Chondrocyte (in vitro differentiated cells): ENCODE measurements at regions not wholly inside any gene's neighbourhood (a gene's known extent, or its start where the extent isn't known, plus 50 kb on each side); places are given as distances from the start of the nearest gene placed in this dataset.
A peak's percentile ranks its signal among the peaks of the same experiment; 100 is the strongest.

Experiments used
- DNase-seq: peaks from one replicate; pipeline ENCODE4 v3.0.0; 2021; ENCODE audit warnings: mixed read lengths, low spot score
- H3K27ac Mint-ChIP-seq: one replicate; pipeline ENCODE4 v1.8.0; 2021; ENCODE audit warnings: mild to moderate bottlenecking, moderate library complexity, mixed read lengths; ENCODE audit not compliant: unreplicated experiment
- H3K27me3 Mint-ChIP-seq: 2 replicates; pipeline ENCODE4 v1.8.0; 2021; ENCODE audit warnings: low read depth, mixed read lengths
- H3K36me3 Mint-ChIP-seq: 2 replicates; pipeline ENCODE4 v1.8.0; 2021; ENCODE audit warnings: low read depth, mixed read lengths
- H3K4me1 Mint-ChIP-seq: 2 replicates; pipeline ENCODE4 v1.8.0; 2021; ENCODE audit warnings: low read depth, mild to moderate bottlenecking, mixed read lengths
- H3K4me3 Mint-ChIP-seq: one replicate; pipeline ENCODE4 v1.8.0; 2021; ENCODE audit warnings: mild to moderate bottlenecking, moderate library complexity, mixed read lengths; ENCODE audit not compliant: unreplicated experiment
- H3K9me3 Mint-ChIP-seq: 2 replicates; pipeline ENCODE4 v1.8.0; 2021; ENCODE audit warnings: low read depth, mixed read lengths
- CTCF ChIP-seq: fragments of 200-600 bp; sonication (generic); IDR thresholded peaks from 2 replicates; pipeline ENCODE4 v1.5.0; 2021; ENCODE audit warnings: antibody characterized with exemption, mild to moderate bottlenecking, moderate library complexity

GRCh38 chr6:111982681-111983080, 71.2 kb upstream of the CCN6 start:
- Mint-ChIP-seq H3K36me3 (no peaks in the 10 kb centered on the region), H3K4me1 (peaks cover 25% of the 10 kb centered on the region), H3K27me3 (no peaks in the 10 kb centered on the region), H3K9me3 (no peaks in the 10 kb centered on the region), H3K4me3 (no peak overlapping the region), H3K27ac (no peak overlapping the region)
- DNase-seq: no peak
- TF ChIP-seq CTCF: no peak

GRCh38 chr6:111983193-111983592, 70.7 kb upstream of the CCN6 start:
- no peaks in the 10 kb centered on the region for H3K27me3 Mint-ChIP-seq
- H3K4me3 Mint-ChIP-seq: no peak overlapping the region
- H3K4me1 Mint-ChIP-seq: peaks cover 25% of the 10 kb centered on the region
- no peaks in the 10 kb centered on the region for H3K9me3 Mint-ChIP-seq
- DNase-seq: no peak
- no peak overlapping the region for H3K27ac Mint-ChIP-seq
- no peaks in the 10 kb centered on the region for H3K36me3 Mint-ChIP-seq
- TF ChIP-seq CTCF: no peak

- Mint-ChIP-seq H3K27me3 (no peaks in the 10 kb centered on the region), H3K4me1 (peaks cover 21% of the 10 kb centered on the region), H3K4me3 (no peak overlapping the region), H3K9me3 (no peaks in the 10 kb centered on the region), H3K36me3 (no peaks in the 10 kb centered on the region), H3K27ac (no peak overlapping the region)
- TF ChIP-seq CTCF: no peak
- no peak for DNase-seq
Measured at GRCh38 chr6:111984081-111984480, 69.8 kb upstream of the CCN6 start.

GRCh38 chr6:111984516-111985201, 69.2 kb upstream of the CCN6 start:
- no peaks in the 10 kb centered on the region for H3K9me3 Mint-ChIP-seq
- TF ChIP-seq CTCF: no peak
- H3K4me3 Mint-ChIP-seq: no peak overlapping the region
- DNase-seq: no peak
- no peaks in the 10 kb centered on the region for H3K27me3 Mint-ChIP-seq
- H3K27ac Mint-ChIP-seq: peak overlapping the region; percentile 80
- no peaks in the 10 kb centered on the region for H3K36me3 Mint-ChIP-seq
- H3K4me1 Mint-ChIP-seq: peaks cover 21% of the 10 kb centered on the region

- Mint-ChIP-seq H3K4me3 (no peak overlapping the region), H3K27me3 (no peaks in the 10 kb centered on the region), H3K27ac (peak overlapping the region; percentile 80), H3K9me3 (no peaks in the 10 kb centered on the region), H3K4me1 (peaks cover 21% of the 10 kb centered on the region), H3K36me3 (no peaks in the 10 kb centered on the region)
- TF ChIP-seq CTCF: no peak
- DNase-seq: no peak
Measured at GRCh38 chr6:111985202-111985731, 68.6 kb upstream of the CCN6 start.
